ENCODE measurements at regions not wholly inside any gene's neighbourhood (a gene's known extent, or its start where the extent isn't known, plus 50 kb on each side); places are given as distances from the start of the nearest gene placed in this dataset.
A peak's percentile ranks its signal among the peaks of the same experiment; 100 is the strongest.

GRCh38 chr13:26476111-26476781 is 81.2 kb upstream of the WASF3 start:
- TF ChIP-seq CTCF (IDR thresholded peaks at IDR 0.05) = no peak
- intact Hi-C loops (cut with DNase I) = no loop called here
- Histone ChIP-seq H3K4me1 (no peaks in the 10 kb centered on the region), H3K27ac (no peak overlapping the region), H3K27me3 (no peaks in the 10 kb centered on the region), H3K9me3 (no peaks in the 10 kb centered on the region), H3K9ac (ENCODE audit: low read depth in 2 of 2, low read length in 2 of 2) (no peak overlapping the region), H3K4me3 (no peak overlapping the region), H3K36me3 (no peaks in the 10 kb centered on the region)
- no peak for DNase-seq

- Histone ChIP-seq H3K9me3 (no peaks in the 10 kb centered on the region), H3K36me3 (no peaks in the 10 kb centered on the region), H3K4me1 (no peaks in the 10 kb centered on the region), H3K9ac (ENCODE audit: low read depth in 2 of 2, low read length in 2 of 2) (no peak overlapping the region), H3K27me3 (no peaks in the 10 kb centered on the region), H3K4me3 (no peak overlapping the region), H3K27ac (no peak overlapping the region)
- intact Hi-C loops (cut with DNase I) = no loop called here
- TF ChIP-seq CTCF (IDR thresholded peaks at IDR 0.05) = no peak
- no peak for DNase-seq
Observed at GRCh38 chr13:26476782-26477142, 80.7 kb upstream of the WASF3 start.

- no peaks in the 10 kb centered on the region for H3K4me1 ChIP-seq
Observed at GRCh38 chr13:26477681-26478080, 79.8 kb upstream of the WASF3 start.

GRCh38 chr13:26480246-26480855 is 77.1 kb upstream of the WASF3 start:
- Histone ChIP-seq H3K9ac (ENCODE audit: low read depth in 2 of 2, low read length in 2 of 2) (peak overlapping the region in 1 of 2 donors; percentile 40), H3K9me3 (no peaks in the 10 kb centered on the region), H3K4me3 (no peak overlapping the region), H3K36me3 (no peaks in the 10 kb centered on the region), H3K4me1 (no peaks in the 10 kb centered on the region), H3K27me3 (no peaks in the 10 kb centered on the region), H3K27ac (peak overlapping the region; percentile 11)
- intact Hi-C loops (cut with DNase I) = loop anchor here (5.0 kb wide), 1 partner anchor 217 kb away; no protein-coding TSS in a partner anchor
- no peak for TF ChIP-seq CTCF (IDR thresholded peaks at IDR 0.05)
- peak; percentile 28 for DNase-seq

More at GRCh38 chr13:26477681-26478080, 79.8 kb upstream of the WASF3 start:
- Histone ChIP-seq H3K27me3 (no peaks in the 10 kb centered on the region), H3K27ac (no peak overlapping the region), H3K36me3 (no peaks in the 10 kb centered on the region), H3K9ac (ENCODE audit: low read depth in 2 of 2, low read length in 2 of 2) (no peak overlapping the region), H3K4me3 (no peak overlapping the region), H3K9me3 (no peaks in the 10 kb centered on the region)
- intact Hi-C loops (cut with DNase I) = no loop called here
- no peak for TF ChIP-seq CTCF (IDR thresholded peaks at IDR 0.05)
- DNase-seq = no peak

GRCh38 chr13:26482451-26483197 is 74.9 kb upstream of the WASF3 start:
- Histone ChIP-seq H3K9ac (ENCODE audit: low read depth in 2 of 2, low read length in 2 of 2) (no peak overlapping the region), H3K27ac (no peak overlapping the region), H3K4me3 (no peak overlapping the region), H3K4me1 (no peaks in the 10 kb centered on the region), H3K36me3 (no peaks in the 10 kb centered on the region), H3K9me3 (no peaks in the 10 kb centered on the region), H3K27me3 (no peaks in the 10 kb centered on the region)
- peak; percentile 88 for TF ChIP-seq CTCF (IDR thresholded peaks at IDR 0.05)
- intact Hi-C loops (cut with DNase I) = loop anchor here (5.0 kb wide), 1 partner anchor 215 kb away; no protein-coding TSS in a partner anchor
- peak; percentile 82 for DNase-seq
